ENCODE measurements at regions not wholly inside any gene's neighbourhood (a gene's known extent, or its start where the extent isn't known, plus 50 kb on each side); places are given as distances from the start of the nearest gene placed in this dataset.

DNA sequence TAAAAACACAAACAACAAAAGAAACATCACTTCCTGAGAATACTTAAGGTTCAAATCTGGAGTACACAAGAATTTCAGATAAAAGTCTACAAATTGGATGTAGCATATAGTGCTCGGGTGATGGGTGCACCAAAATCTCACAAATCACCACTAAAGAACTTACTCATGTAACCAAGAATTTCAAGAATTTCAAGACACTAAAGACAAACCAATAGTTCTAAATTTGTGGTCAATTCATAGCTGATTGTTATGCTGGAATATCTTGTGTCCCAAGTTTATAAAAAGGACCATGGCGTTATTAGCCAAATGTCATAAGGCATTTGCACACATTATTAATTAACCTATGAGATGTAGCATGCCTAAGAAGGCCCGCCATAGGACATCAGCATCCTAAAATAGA, 1204.1 kb upstream of the AUTS2 start:
- H3K36me3 ChIP-seq = no peaks in the 10 kb centered on the region
- WGBS, 5 donors = 84 to 92% (median 87%) methylated on average over 3 of the region's 3 CpGs
- no peaks in the 10 kb centered on the region for H3K4me1 ChIP-seq
- H3K4me3 ChIP-seq = no peak overlapping the region
- intact Hi-C loops (cut with DNase I; ENCODE audit: low total_unique reads) = no loop called here
- no peaks in the 10 kb centered on the region for H3K27me3 ChIP-seq
- no peak for DNase-seq
- peaks cover 0 to 6% (median 2%) of the 10 kb centered on the region in 4 donors for H3K9me3 ChIP-seq
- TF ChIP-seq, protein P1, sequence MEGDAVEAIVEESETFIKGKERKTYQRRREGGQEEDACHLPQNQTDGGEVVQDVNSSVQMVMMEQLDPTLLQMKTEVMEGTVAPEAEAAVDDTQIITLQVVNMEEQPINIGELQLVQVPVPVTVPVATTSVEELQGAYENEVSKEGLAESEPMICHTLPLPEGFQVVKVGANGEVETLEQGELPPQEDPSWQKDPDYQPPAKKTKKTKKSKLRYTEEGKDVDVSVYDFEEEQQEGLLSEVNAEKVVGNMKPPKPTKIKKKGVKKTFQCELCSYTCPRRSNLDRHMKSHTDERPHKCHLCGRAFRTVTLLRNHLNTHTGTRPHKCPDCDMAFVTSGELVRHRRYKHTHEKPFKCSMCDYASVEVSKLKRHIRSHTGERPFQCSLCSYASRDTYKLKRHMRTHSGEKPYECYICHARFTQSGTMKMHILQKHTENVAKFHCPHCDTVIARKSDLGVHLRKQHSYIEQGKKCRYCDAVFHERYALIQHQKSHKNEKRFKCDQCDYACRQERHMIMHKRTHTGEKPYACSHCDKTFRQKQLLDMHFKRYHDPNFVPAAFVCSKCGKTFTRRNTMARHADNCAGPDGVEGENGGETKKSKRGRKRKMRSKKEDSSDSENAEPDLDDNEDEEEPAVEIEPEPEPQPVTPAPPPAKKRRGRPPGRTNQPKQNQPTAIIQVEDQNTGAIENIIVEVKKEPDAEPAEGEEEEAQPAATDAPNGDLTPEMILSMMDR (IDR thresholded peaks at IDR 0.05) = no peak
- TF ChIP-seq POLR2A (IDR thresholded peaks at IDR 0.05) (no peak), EP300 (IDR thresholded peaks at IDR 0.05) (no peak), POLR2AphosphoS5 (IDR thresholded peaks at IDR 0.05) (no peak)
- H3K27ac ChIP-seq = no peak overlapping the region

DNA sequence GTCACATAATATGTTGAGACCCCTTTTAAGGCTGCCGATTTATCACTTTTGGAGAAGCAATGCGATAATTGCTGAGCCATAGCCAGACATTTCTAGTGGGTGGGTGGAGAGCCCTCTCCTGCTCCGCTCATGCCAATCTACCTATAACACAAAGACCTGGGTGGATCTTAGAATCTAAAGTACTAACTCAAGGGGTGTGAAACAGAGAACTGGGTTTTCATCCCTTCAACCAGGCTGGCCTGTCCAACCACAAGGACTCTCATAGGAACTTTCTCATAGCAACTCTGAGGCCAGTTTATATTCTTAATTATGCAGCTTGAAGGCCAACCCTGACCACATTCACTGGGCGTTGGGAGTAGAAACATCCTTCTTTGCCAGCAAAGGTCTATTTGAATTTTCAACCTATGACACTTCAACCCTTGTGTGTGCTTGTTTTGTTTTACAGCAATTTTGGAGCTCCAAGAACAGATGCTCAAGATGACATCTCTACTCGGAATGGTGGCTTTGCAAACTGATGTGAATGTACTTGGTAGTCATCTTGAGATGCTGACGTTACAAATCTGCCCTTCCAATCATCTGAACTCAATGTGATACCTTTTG, 1198.2 kb upstream of the AUTS2 start:
- no peaks in the 10 kb centered on the region for H3K36me3 ChIP-seq
- no peak overlapping the region for H3K27ac ChIP-seq
- H3K4me1 ChIP-seq = no peaks in the 10 kb centered on the region
- no peaks in the 10 kb centered on the region for H3K9me3 ChIP-seq
- no peak for DNase-seq
- H3K27me3 ChIP-seq = no peaks in the 10 kb centered on the region
- no peak overlapping the region for H3K4me3 ChIP-seq
- WGBS, 5 donors = 79 to 88% (median 83%) methylated on average over 6 of the region's 6 CpGs
- TF ChIP-seq EP300 (IDR thresholded peaks at IDR 0.05) (no peak), POLR2AphosphoS5 (IDR thresholded peaks at IDR 0.05) (no peak)
- intact Hi-C loops (cut with DNase I; ENCODE audit: low total_unique reads) = no loop called here

DNA sequence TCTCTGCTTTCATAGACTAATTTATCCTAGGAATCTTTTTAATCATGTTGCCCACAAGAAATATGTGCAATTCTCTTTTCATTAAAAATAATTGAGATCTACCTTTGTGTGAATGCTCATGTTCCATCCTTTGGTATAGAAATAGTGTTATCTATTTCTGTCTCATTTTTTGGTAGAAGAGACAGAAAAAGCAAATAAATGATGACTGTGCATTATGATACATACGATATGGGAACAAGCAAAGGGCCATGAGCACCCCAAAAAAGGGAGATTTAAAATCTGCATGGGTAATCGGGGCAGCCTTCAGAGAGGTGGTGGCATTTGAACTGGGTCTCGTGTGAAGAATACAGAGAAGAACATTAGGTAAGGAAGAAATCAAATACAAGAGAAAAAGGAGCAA, 1197.5 kb upstream of the AUTS2 start:
- DNase-seq = no peak
- intact Hi-C loops (cut with DNase I; ENCODE audit: low total_unique reads) = no loop called here
- no peak overlapping the region for H3K27ac ChIP-seq
- TF ChIP-seq EP300 (IDR thresholded peaks at IDR 0.05) (no peak), POLR2AphosphoS5 (IDR thresholded peaks at IDR 0.05) (no peak)
- 67 to 85% (median 75%) methylated on average over 3 of the region's 3 CpGs for WGBS, 5 donors
- no peaks in the 10 kb centered on the region for H3K27me3 ChIP-seq
- H3K4me3 ChIP-seq = no peak overlapping the region
- no peaks in the 10 kb centered on the region for H3K9me3 ChIP-seq
- H3K36me3 ChIP-seq = no peaks in the 10 kb centered on the region
- no peaks in the 10 kb centered on the region for H3K4me1 ChIP-seq

DNA sequence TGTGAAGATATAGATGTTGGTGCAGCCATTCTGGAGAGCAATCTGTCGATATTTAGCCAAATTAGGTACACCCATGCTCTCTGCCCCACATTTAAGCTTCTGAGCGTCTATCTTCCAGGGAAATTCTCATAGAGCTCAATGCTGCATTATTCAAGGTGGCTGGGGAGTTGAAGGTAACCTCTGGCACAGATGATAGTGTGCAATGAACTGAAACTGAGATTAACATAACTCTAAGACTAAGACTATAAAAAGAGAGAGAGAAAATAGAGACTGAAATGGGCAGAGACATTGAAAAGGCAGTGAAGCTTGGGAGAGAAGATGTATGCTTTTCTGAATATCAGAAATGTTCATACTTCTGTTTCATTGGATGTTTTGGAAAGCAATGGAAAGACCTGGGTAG, 1197.0 kb upstream of the AUTS2 start:
- H3K36me3 ChIP-seq = no peaks in the 10 kb centered on the region
- DNase-seq = no peak
- no peaks in the 10 kb centered on the region for H3K9me3 ChIP-seq
- no peaks in the 10 kb centered on the region for H3K27me3 ChIP-seq
- intact Hi-C loops (cut with DNase I; ENCODE audit: low total_unique reads) = no loop called here
- WGBS, 5 donors = 63 to 80% (median 68%) methylated on average over 2 of the region's 2 CpGs
- no peaks in the 10 kb centered on the region for H3K4me1 ChIP-seq
- H3K4me3 ChIP-seq = no peak overlapping the region
- no peak for TF ChIP-seq POLR2AphosphoS5 (IDR thresholded peaks at IDR 0.05)
- TF ChIP-seq POLR2A (IDR thresholded peaks at IDR 0.05) = no peak
- TF ChIP-seq, protein P1 (IDR thresholded peaks at IDR 0.05) = no peak
- TF ChIP-seq EP300 (IDR thresholded peaks at IDR 0.05) = no peak
- no peak overlapping the region for H3K27ac ChIP-seq

DNA sequence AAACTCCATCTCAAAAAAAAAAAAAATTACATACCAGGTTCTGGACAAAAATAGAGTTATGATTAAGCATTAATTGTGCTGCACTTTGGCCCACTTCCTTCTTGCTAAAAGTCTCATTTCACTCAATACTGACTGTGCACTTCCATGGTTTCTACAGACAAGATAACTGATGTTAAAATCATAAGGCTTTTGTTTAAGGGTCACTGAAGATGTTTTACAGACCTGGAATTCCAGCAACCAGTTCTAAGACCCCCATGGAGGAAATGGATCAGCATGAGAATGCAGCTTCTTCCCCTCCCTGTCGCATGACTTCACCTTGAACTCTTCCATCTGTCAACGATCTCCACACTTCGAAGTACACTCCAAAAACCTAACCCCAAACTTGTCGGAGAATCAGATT, 1191.8 kb upstream of the AUTS2 start:
- intact Hi-C loops (cut with DNase I; ENCODE audit: low total_unique reads) = no loop called here
- Histone ChIP-seq H3K36me3 (no peaks in the 10 kb centered on the region), H3K4me1 (no peaks in the 10 kb centered on the region), H3K9me3 (no peaks in the 10 kb centered on the region), H3K27me3 (no peaks in the 10 kb centered on the region), H3K4me3 (no peak overlapping the region), H3K27ac (no peak overlapping the region)
- WGBS, 5 donors = 61 to 83% (median 73%) methylated on average over 4 of the region's 4 CpGs
- TF ChIP-seq, protein P1 (IDR thresholded peaks at IDR 0.05) = no peak
- TF ChIP-seq POLR2A (IDR thresholded peaks at IDR 0.05) (no peak), POLR2AphosphoS5 (IDR thresholded peaks at IDR 0.05) (no peak), EP300 (IDR thresholded peaks at IDR 0.05) (no peak)
- no peak for DNase-seq
